ENCODE measurements at regions not wholly inside any gene's neighbourhood (a gene's known extent, or its start where the extent isn't known, plus 50 kb on each side); places are given as distances from the start of the nearest gene placed in this dataset.

- DNase-seq (ENCODE audit: low read depth) = no peak
- no peak overlapping the region for H3K4me3 ChIP-seq (ENCODE audit: control insufficient read depth, low read depth, low read length)
- TF ChIP-seq, protein P1, sequence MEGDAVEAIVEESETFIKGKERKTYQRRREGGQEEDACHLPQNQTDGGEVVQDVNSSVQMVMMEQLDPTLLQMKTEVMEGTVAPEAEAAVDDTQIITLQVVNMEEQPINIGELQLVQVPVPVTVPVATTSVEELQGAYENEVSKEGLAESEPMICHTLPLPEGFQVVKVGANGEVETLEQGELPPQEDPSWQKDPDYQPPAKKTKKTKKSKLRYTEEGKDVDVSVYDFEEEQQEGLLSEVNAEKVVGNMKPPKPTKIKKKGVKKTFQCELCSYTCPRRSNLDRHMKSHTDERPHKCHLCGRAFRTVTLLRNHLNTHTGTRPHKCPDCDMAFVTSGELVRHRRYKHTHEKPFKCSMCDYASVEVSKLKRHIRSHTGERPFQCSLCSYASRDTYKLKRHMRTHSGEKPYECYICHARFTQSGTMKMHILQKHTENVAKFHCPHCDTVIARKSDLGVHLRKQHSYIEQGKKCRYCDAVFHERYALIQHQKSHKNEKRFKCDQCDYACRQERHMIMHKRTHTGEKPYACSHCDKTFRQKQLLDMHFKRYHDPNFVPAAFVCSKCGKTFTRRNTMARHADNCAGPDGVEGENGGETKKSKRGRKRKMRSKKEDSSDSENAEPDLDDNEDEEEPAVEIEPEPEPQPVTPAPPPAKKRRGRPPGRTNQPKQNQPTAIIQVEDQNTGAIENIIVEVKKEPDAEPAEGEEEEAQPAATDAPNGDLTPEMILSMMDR (conservative IDR thresholded peaks at IDR 0.05; ENCODE audit: control insufficient read depth, insufficient read depth, low read depth, low read length) = no peak
Measured at GRCh38 chr2:16170675-16171424, 230.5 kb downstream of the MYCN start.

DNA sequence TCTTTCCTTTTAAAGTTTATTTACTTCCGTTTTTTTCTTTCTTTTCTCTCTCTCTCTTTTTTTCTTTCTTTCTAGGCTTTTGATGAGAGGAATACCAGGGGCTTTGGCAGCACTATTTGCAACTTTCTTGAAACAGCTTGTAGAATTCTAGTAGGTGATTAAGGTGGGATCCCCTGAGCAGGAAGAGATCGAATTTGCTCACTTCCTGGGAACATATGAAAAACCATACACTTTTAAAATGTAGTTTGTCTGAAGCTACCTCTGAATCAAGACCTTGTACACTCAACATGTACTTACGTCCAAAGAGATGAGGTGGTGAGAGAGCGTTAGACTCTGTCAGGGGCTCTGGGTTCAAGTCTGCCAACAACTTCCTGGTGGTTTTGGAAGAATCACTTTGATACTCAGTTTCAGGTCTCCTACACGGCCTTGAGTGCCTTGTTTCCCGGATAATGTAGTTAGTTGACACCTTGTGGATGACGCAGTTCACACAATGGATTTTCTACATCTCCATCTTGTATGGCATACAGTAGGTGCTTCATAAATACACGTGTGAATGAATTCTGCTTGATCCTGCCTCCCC, 229.1 kb downstream of the MYCN start:
- no peak for DNase-seq (ENCODE audit: low read depth)
- TF ChIP-seq, protein P1 (conservative IDR thresholded peaks at IDR 0.05; ENCODE audit: control insufficient read depth, insufficient read depth, low read depth, low read length) = no peak
- H3K4me3 ChIP-seq (ENCODE audit: control insufficient read depth, low read depth, low read length) = no peak overlapping the region

DNA sequence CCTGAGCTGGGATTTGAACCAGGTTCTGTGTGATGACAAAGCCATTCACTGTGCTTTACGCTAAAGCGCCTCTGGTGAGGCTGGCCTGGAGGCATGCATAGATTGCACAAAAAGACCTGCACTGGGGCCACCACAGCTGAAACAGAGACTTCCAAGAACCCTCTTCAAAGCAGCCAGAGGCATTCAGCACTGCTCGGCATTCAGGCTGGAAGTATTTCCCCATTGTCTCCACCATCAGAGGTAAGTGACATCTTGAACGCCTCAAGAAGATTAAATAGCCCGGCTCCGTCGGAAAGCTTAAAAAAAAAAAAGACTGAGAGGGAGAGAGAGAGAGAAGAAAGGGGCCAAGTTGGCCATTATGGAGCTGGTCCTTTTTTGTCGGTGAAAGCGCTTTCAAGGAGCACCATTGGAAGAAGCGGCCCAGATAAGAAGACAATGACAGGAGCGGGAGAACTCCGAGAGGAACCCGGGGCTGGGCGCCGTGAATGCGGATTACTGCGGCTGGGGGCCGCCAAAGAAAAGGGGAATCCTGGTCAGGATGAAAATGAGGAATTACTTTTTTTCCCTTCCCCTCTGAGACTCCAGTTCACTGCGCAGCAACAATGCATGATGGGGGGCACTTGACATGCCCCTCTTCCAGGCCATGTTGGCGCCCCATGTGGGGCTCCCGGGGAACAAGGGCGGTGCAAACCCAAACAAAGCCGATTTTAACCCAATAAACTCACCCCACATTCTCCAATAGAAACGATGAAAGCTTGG, 228.3 kb downstream of the MYCN start:
- DNase-seq (ENCODE audit: low read depth) = no peak
- no peak overlapping the region for H3K4me3 ChIP-seq (ENCODE audit: control insufficient read depth, low read depth, low read length)

DNA sequence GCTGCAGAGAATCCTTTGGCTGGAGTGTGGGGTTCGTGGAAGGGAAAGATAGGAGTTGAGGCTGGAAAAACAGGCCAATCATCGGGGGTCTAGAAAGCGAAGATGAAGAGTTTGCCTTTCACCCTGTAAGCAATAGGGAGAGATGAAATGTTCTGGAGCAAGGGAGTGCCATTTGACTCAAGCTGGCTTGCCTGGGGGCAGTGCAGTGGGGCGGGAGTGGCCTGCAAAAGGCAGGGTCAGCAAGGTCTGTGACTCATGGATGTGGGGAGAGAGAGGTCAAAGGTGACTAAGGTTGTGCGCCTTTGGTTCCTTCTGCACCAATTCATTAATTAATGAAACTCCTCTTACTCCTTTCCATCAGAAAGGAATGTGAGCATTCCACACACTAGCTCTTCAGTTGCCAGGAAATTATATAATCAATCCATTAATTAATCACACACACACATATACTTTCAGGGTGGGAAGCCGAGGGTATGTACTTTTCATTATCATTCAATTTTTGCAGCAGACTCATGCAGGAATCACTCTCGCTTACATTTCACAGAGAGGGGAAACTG, 227.6 kb downstream of the MYCN start:
- TF ChIP-seq, protein P1 (conservative IDR thresholded peaks at IDR 0.05; ENCODE audit: control insufficient read depth, insufficient read depth, low read depth, low read length) = no peak
- no peak overlapping the region for H3K4me3 ChIP-seq (ENCODE audit: control insufficient read depth, low read depth, low read length)
- DNase-seq (ENCODE audit: low read depth) = no peak

More for the DNA sequence above, 228.3 kb downstream of the MYCN start:
- TF ChIP-seq, protein P1 (conservative IDR thresholded peaks at IDR 0.05; ENCODE audit: control insufficient read depth, insufficient read depth, low read depth, low read length) = no peak

DNA sequence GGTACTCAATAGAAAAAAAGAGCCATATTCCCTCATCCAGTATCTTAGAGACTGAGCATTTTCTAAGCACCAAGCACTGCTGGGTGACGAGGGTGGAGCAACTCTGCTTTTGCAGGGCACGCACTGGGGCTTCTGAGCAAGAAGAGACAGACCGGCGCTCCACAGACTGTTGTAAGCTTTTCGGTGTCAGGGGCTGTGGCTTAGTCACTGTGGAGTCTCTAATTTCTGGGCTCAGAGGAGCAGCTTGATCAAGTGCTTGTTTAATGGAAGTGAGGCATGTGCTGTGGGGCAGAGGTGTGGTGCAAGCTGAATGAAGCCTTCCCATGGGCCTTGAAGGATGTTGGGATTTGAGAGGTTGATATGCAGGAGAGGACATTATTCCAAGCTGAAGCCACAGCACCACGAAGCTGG, 227.1 kb downstream of the MYCN start:
- TF ChIP-seq, protein P1 (conservative IDR thresholded peaks at IDR 0.05; ENCODE audit: control insufficient read depth, insufficient read depth, low read depth, low read length) = no peak
- H3K4me3 ChIP-seq (ENCODE audit: control insufficient read depth, low read depth, low read length) = no peak overlapping the region
- no peak for DNase-seq (ENCODE audit: low read depth)

- H3K4me3 ChIP-seq (ENCODE audit: control insufficient read depth, low read depth, low read length) = no peak overlapping the region
- no peak for DNase-seq (ENCODE audit: low read depth)
Measured at GRCh38 chr2:16166327-16166981, 226.1 kb downstream of the MYCN start.

More at GRCh38 chr2:16166327-16166981, 226.1 kb downstream of the MYCN start:
- TF ChIP-seq, protein P1 (conservative IDR thresholded peaks at IDR 0.05; ENCODE audit: control insufficient read depth, insufficient read depth, low read depth, low read length) = no peak
